ENCODE measurements at regions not wholly inside any gene's neighbourhood (a gene's known extent, or its start where the extent isn't known, plus 50 kb on each side); places are given as distances from the start of the nearest gene placed in this dataset.

- intact Hi-C loops (cut with micrococcal nuclease), result no loop called here
- Mint-ChIP-seq H3K9me3 (peaks cover 0 to 5% (median 0%) of the 10 kb centered on the region in 7 donors), H3K36me3 (no peaks in the 10 kb centered on the region)
Observed at GRCh38 chr6:15990179-15990578, 138.7 kb upstream of the MYLIP start.

GRCh38 chr6:15989397-15989796 is 139.5 kb upstream of the MYLIP start:
- Histone ChIP-seq H3K27ac (ENCODE audit: low read depth in 1 of 2, low read length in 2 of 2) (no peak overlapping the region), H3K36me3 (replicated peaks in 1 of 2; ENCODE audit: control insufficient read depth in 1 of 2, insufficient read depth in 2 of 2, low read length in 2 of 2) (no peaks in the 10 kb centered on the region), H3K79me2 (ENCODE audit: insufficient read depth, low read length) (no peaks in the 10 kb centered on the region), H3K4me1 (ENCODE audit: control insufficient read depth in 1 of 2, insufficient read depth in 2 of 2, low read length in 2 of 2) (no peaks in the 10 kb centered on the region), H3K9ac (ENCODE audit: insufficient read depth, low read length, poor library complexity, severe bottlenecking) (no peak overlapping the region), H3K9me3 (replicated peaks in 1 of 2; ENCODE audit: control insufficient read depth in 1 of 2, insufficient read depth in 1 of 2, low read length in 2 of 2) (no peaks in the 10 kb centered on the region), H4K20me1 (ENCODE audit: insufficient read depth, low read length) (no peaks in the 10 kb centered on the region), H2AFZ (ENCODE audit: insufficient read depth, low read depth, low read length, poor library complexity, severe bottlenecking) (no peak overlapping the region), H3K4me3 (replicated peaks in 1 of 3; ENCODE audit: low read depth in 2 of 3, low read length in 3 of 3) (no peak overlapping the region), H3K4me2 (replicated peaks; ENCODE audit: extremely low read depth, low read length, poor library complexity, severe bottlenecking) (no peak overlapping the region), H3K27me3 (ENCODE audit: control insufficient read depth in 2 of 2, insufficient read depth in 2 of 2, low read length in 2 of 2) (no peaks in the 10 kb centered on the region)
- Mint-ChIP-seq H3K9me3 (peaks cover 0 to 5% (median 0%) of the 10 kb centered on the region in 7 donors), H3K27ac (no peak overlapping the region), H3K27me3 (ENCODE audit: low read depth in 3 of 3) (peaks cover 0 to 3% (median 1%) of the 10 kb centered on the region in 3 donors), H3K4me1 (no peaks in the 10 kb centered on the region), H3K36me3 (no peaks in the 10 kb centered on the region), H3K4me3 (no peak overlapping the region)
- no peak for DNase-seq
- TF ChIP-seq CTCF (IDR thresholded peaks at IDR 0.05), result no peak
- intact Hi-C loops (cut with micrococcal nuclease), result no loop called here
- no CpG with 5 or more reads among the region's 2 CpGs for WGBS (ENCODE audit: insufficient coverage)

More at GRCh38 chr6:15990179-15990578, 138.7 kb upstream of the MYLIP start:
- H3K27me3 Mint-ChIP-seq (ENCODE audit: low read depth in 3 of 3), result peaks cover 0 to 1% (median under 1%) of the 10 kb centered on the region in 3 donors
- Histone ChIP-seq H3K79me2 (ENCODE audit: insufficient read depth, low read length) (no peaks in the 10 kb centered on the region), H3K9me3 (replicated peaks in 1 of 2; ENCODE audit: control insufficient read depth in 1 of 2, insufficient read depth in 1 of 2, low read length in 2 of 2) (no peaks in the 10 kb centered on the region), H3K27me3 (ENCODE audit: control insufficient read depth in 2 of 2, insufficient read depth in 2 of 2, low read length in 2 of 2) (no peaks in the 10 kb centered on the region), H3K27ac (ENCODE audit: low read depth in 1 of 2, low read length in 2 of 2) (no peak overlapping the region), H3K36me3 (replicated peaks in 1 of 2; ENCODE audit: control insufficient read depth in 1 of 2, insufficient read depth in 2 of 2, low read length in 2 of 2) (no peaks in the 10 kb centered on the region), H2AFZ (ENCODE audit: insufficient read depth, low read depth, low read length, poor library complexity, severe bottlenecking) (no peak overlapping the region), H3K4me3 (replicated peaks in 1 of 3; ENCODE audit: low read depth in 2 of 3, low read length in 3 of 3) (no peak overlapping the region), H3K9ac (ENCODE audit: insufficient read depth, low read length, poor library complexity, severe bottlenecking) (no peak overlapping the region), H3K4me1 (ENCODE audit: control insufficient read depth in 1 of 2, insufficient read depth in 2 of 2, low read length in 2 of 2) (no peaks in the 10 kb centered on the region), H4K20me1 (ENCODE audit: insufficient read depth, low read length) (no peaks in the 10 kb centered on the region), H3K4me2 (replicated peaks; ENCODE audit: extremely low read depth, low read length, poor library complexity, severe bottlenecking) (no peak overlapping the region)
- no peak overlapping the region for H3K27ac Mint-ChIP-seq
- TF ChIP-seq CTCF (IDR thresholded peaks at IDR 0.05), result no peak
- DNase-seq, result no peak
- H3K4me1 Mint-ChIP-seq, result peaks cover 4% of the 10 kb centered on the region
- no peak overlapping the region for H3K4me3 Mint-ChIP-seq
- WGBS (ENCODE audit: insufficient coverage), result no CpG with 5 or more reads among the region's 2 CpGs

All from CD14-positive monocyte (primary cell).